GM12878 (cell line): ENCODE measurements at regions not wholly inside any gene's neighbourhood (a gene's known extent, or its start where the extent isn't known, plus 50 kb on each side); places are given as distances from the start of the nearest gene placed in this dataset.

Experiments
- ATF7 ChIP-seq: fragments of 450-650 bp; IDR thresholded peaks from 2 replicates; pipeline ENCODE4 v1.6.1; 2016; ENCODE audit warnings: low read depth, mild to moderate bottlenecking
- BCL11A ChIP-seq: IDR thresholded peaks from 2 replicates; pipeline ENCODE4 v1.6.1; 2011; ENCODE audit warnings: low read depth, low read length
- BHLHE40 ChIP-seq, 2 experiments: fragments of 450-650 bp in 1 of 2; IDR thresholded peaks; 2 replicates each; pipeline ENCODE4 v1.6.1; 2011 to 2017; ENCODE audit warnings: low read depth in 2 of 2, borderline replicate concordance in 1 of 2, improper control_type of control experiment in 1 of 2, low read length in 1 of 2, mild to moderate bottlenecking in 1 of 2
- CEBPB ChIP-seq, 2 experiments: fragments of 150-350 bp in 1 of 2; IDR thresholded peaks; 2 replicates each; pipeline ENCODE4 v1.6.1; 2012 to 2014; ENCODE audit warnings: low read depth in 2 of 2, low read length in 2 of 2, borderline replicate concordance in 1 of 2, inconsistent platforms in 1 of 2
- EGR1 ChIP-seq, 2 experiments: IDR thresholded peaks; 1 replicate in 1 of 2; 2 replicates in 1 of 2; pipeline ENCODE4 v1.6.1; 2011 to 2012; ENCODE audit warnings: low read depth in 2 of 2, low read length in 2 of 2, borderline replicate concordance in 1 of 2, mild to moderate bottlenecking in 1 of 2, moderate library complexity in 1 of 2
- EP300 ChIP-seq, 2 experiments: fragments of 150-350 bp in 1 of 2; IDR thresholded peaks; 2 replicates each; pipeline ENCODE4 v1.6.1; 2011 to 2012; ENCODE audit warnings: low read depth in 2 of 2, low read length in 2 of 2, borderline replicate concordance in 1 of 2, improper control_type of control experiment in 1 of 2, inconsistent platforms in 1 of 2; ENCODE audit not compliant: control insufficient read depth in 1 of 2
- GABPA ChIP-seq: IDR thresholded peaks from 2 replicates; pipeline ENCODE4 v1.6.1; 2014; ENCODE audit warnings: antibody characterized with exemption, low read depth, mild to moderate bottlenecking, inconsistent platforms
- HDGF ChIP-seq: fragments of 450-650 bp; IDR thresholded peaks from 2 replicates; pipeline ENCODE4 v1.6.1; 2016; ENCODE audit warnings: antibody characterized with exemption
- IKZF1 ChIP-seq: fragments of 450-650 bp; conservative IDR thresholded peaks from 2 replicates; pipeline ENCODE4 v1.6.1; 2017; ENCODE audit warnings: antibody characterized with exemption, mild to moderate bottlenecking
- IKZF2 ChIP-seq, 2 experiments: fragments of 450-650 bp; IDR thresholded peaks; 2 replicates each; pipeline ENCODE4 v1.6.1; 2017; ENCODE audit warnings: mild to moderate bottlenecking in 2 of 2, moderate library complexity in 2 of 2
- KLF5 ChIP-seq: fragments of 450-650 bp; IDR thresholded peaks from 2 replicates; pipeline ENCODE4 v1.6.1; 2014; ENCODE audit warnings: mild to moderate bottlenecking; ENCODE audit not compliant: partially characterized antibody
- MEF2B ChIP-seq: fragments of 450-650 bp; IDR thresholded peaks from 2 replicates; pipeline ENCODE4 v1.6.1; 2018; ENCODE audit warnings: mild to moderate bottlenecking, moderate library complexity; ENCODE audit not compliant: partially characterized antibody, poor library complexity, severe bottlenecking
- MTA2 ChIP-seq: fragments of 450-650 bp; IDR thresholded peaks from 2 replicates; pipeline ENCODE4 v1.6.1; 2016; ENCODE audit warnings: low read depth, mild to moderate bottlenecking, moderate library complexity
- PAX5 ChIP-seq: IDR thresholded peaks from 2 replicates; pipeline ENCODE4 v1.6.1; 2011; ENCODE audit warnings: low read depth, low read length, borderline replicate concordance
- POU2F2 ChIP-seq: IDR thresholded peaks from 3 replicates; pipeline ENCODE4 v1.6.1; 2011; ENCODE audit warnings: low read depth, mild to moderate bottlenecking, low read length, borderline replicate concordance
- SIN3A ChIP-seq: IDR thresholded peaks from 2 replicates; pipeline ENCODE4 v1.6.1; 2012; ENCODE audit warnings: low read depth, low read length, improper control_type of control experiment
- SMAD1 ChIP-seq: fragments of 450-650 bp; IDR thresholded peaks from 2 replicates; pipeline ENCODE4 v1.6.1; 2018; ENCODE audit warnings: mild to moderate bottlenecking, low read depth; ENCODE audit not compliant: partially characterized antibody
- TARDBP ChIP-seq: IDR thresholded peaks from 2 replicates; pipeline ENCODE4 v1.6.1; 2016; ENCODE audit warnings: borderline replicate concordance
- ZNF207 ChIP-seq: fragments of 450-650 bp; IDR thresholded peaks from 2 replicates; pipeline ENCODE4 v1.6.1; 2014; ENCODE audit warnings: antibody characterized with exemption, mild to moderate bottlenecking, borderline replicate concordance
- ZZZ3 ChIP-seq: IDR thresholded peaks from 2 replicates; pipeline ENCODE4 v1.6.1; 2011; ENCODE audit warnings: low read depth; ENCODE audit not compliant: control insufficient read depth, insufficient read length
- TF ChIP-seq, protein P1 (sequence below): fragments of 450-650 bp; IDR thresholded peaks from 2 replicates; pipeline ENCODE4 v1.6.1; 2017; ENCODE audit warnings: antibody characterized with exemption, mild to moderate bottlenecking, moderate library complexity
- TF ChIP-seq, protein P2 (sequence below): fragments of 450-650 bp; IDR thresholded peaks from 2 replicates; pipeline ENCODE4 v1.6.1; 2017; ENCODE audit warnings: mild to moderate bottlenecking, low read depth, inconsistent platforms; ENCODE audit not compliant: poor library complexity, severe bottlenecking
- TF ChIP-seq, protein P3 (sequence below): fragments of 450-650 bp; IDR thresholded peaks from 2 replicates; pipeline ENCODE4 v1.6.1; 2017; ENCODE audit warnings: low read depth, mild to moderate bottlenecking, moderate library complexity
- TF ChIP-seq, protein P4 (sequence below): fragments of 450-650 bp; IDR thresholded peaks from 2 replicates; pipeline ENCODE4 v1.6.1; 2016; ENCODE audit warnings: mild to moderate bottlenecking

DNA sequence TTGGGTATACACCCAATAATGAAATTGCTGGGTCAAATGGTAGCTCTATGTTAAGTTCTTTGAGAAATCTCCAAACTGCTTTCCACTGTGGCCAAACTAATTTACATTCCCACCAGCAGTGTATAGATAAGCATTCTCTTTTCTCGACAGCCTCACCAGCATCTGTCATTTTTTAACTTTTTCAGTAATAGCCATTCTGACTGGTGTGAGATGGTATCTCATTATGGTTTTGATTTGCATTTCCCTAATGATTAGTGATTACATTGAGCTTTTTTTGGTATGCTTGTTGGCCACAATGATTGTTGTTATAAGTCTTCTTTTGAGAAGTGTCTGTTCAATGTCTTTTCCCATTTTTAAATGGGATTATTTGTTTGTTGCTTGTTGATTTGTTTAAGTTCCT lies 50.4 kb upstream of the EPAS1 start (continued):
- TF ChIP-seq, protein P1, sequence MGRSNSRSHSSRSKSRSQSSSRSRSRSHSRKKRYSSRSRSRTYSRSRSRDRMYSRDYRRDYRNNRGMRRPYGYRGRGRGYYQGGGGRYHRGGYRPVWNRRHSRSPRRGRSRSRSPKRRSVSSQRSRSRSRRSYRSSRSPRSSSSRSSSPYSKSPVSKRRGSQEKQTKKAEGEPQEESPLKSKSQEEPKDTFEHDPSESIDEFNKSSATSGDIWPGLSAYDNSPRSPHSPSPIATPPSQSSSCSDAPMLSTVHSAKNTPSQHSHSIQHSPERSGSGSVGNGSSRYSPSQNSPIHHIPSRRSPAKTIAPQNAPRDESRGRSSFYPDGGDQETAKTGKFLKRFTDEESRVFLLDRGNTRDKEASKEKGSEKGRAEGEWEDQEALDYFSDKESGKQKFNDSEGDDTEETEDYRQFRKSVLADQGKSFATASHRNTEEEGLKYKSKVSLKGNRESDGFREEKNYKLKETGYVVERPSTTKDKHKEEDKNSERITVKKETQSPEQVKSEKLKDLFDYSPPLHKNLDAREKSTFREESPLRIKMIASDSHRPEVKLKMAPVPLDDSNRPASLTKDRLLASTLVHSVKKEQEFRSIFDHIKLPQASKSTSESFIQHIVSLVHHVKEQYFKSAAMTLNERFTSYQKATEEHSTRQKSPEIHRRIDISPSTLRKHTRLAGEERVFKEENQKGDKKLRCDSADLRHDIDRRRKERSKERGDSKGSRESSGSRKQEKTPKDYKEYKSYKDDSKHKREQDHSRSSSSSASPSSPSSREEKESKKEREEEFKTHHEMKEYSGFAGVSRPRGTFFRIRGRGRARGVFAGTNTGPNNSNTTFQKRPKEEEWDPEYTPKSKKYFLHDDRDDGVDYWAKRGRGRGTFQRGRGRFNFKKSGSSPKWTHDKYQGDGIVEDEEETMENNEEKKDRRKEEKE = no peak
- TF ChIP-seq IKZF2 (IDR thresholded peaks at IDR 0.05) (peak; percentile 63 to 75; a peak in 3 of 4 replicates), KLF5 (no peak), HDGF (no peak), BCL11A (peak; percentile 36; the same call in 1 of the 2 replicates), CEBPB (IDR thresholded peaks at IDR 0.05; ENCODE audit: borderline replicate concordance in 1 of 2, low read depth in 2 of 2, low read length in 2 of 2) (no peak), GABPA (no peak), IKZF1 (peak; percentile 61), MEF2B (peak; percentile 93), EP300 (IDR thresholded peaks at IDR 0.05; ENCODE audit: borderline replicate concordance in 1 of 2, control insufficient read depth in 1 of 2, low read depth in 2 of 2, low read length in 2 of 2) (peak; percentile 42 to 66; a peak in 2 of 4 replicates), EGR1 (IDR thresholded peaks at IDR 0.05; ENCODE audit: borderline replicate concordance in 1 of 2, low read depth in 2 of 2, low read length in 2 of 2) (no peak), ZZZ3 (no peak), SMAD1 (peak; percentile 82), MTA2 (peak; percentile 98), TARDBP (no peak), SIN3A (no peak), ATF7 (peak; percentile 80; the same call in 1 of the 2 replicates), PAX5 (no peak), BHLHE40 (IDR thresholded peaks at IDR 0.05; ENCODE audit: borderline replicate concordance in 1 of 2, low read depth in 2 of 2, low read length in 1 of 2) (peak in 1 of 2 experiments; percentile 40; a peak in 1 of 4 replicates), ZNF207 (no peak), POU2F2 (peak; percentile 65; the same call in 1 of the 3 replicates)
- TF ChIP-seq, protein P2, sequence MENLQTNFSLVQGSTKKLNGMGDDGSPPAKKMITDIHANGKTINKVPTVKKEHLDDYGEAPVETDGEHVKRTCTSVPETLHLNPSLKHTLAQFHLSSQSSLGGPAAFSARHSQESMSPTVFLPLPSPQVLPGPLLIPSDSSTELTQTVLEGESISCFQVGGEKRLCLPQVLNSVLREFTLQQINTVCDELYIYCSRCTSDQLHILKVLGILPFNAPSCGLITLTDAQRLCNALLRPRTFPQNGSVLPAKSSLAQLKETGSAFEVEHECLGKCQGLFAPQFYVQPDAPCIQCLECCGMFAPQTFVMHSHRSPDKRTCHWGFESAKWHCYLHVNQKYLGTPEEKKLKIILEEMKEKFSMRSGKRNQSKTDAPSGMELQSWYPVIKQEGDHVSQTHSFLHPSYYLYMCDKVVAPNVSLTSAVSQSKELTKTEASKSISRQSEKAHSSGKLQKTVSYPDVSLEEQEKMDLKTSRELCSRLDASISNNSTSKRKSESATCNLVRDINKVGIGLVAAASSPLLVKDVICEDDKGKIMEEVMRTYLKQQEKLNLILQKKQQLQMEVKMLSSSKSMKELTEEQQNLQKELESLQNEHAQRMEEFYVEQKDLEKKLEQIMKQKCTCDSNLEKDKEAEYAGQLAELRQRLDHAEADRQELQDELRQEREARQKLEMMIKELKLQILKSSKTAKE = peak; percentile 66
- TF ChIP-seq, protein P3, sequence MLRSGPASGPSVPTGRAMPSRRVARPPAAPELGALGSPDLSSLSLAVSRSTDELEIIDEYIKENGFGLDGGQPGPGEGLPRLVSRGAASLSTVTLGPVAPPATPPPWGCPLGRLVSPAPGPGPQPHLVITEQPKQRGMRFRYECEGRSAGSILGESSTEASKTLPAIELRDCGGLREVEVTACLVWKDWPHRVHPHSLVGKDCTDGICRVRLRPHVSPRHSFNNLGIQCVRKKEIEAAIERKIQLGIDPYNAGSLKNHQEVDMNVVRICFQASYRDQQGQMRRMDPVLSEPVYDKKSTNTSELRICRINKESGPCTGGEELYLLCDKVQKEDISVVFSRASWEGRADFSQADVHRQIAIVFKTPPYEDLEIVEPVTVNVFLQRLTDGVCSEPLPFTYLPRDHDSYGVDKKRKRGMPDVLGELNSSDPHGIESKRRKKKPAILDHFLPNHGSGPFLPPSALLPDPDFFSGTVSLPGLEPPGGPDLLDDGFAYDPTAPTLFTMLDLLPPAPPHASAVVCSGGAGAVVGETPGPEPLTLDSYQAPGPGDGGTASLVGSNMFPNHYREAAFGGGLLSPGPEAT = peak; percentile 64; the same call in 1 of the 2 replicates
- TF ChIP-seq, protein P4, sequence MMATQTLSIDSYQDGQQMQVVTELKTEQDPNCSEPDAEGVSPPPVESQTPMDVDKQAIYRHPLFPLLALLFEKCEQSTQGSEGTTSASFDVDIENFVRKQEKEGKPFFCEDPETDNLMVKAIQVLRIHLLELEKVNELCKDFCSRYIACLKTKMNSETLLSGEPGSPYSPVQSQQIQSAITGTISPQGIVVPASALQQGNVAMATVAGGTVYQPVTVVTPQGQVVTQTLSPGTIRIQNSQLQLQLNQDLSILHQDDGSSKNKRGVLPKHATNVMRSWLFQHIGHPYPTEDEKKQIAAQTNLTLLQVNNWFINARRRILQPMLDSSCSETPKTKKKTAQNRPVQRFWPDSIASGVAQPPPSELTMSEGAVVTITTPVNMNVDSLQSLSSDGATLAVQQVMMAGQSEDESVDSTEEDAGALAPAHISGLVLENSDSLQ = peak; percentile 54; the same call in 1 of the 2 replicates
